IPS-18a (cell line): ENCODE measurements at regions not wholly inside any gene's neighbourhood (a gene's known extent, or its start where the extent isn't known, plus 50 kb on each side); places are given as distances from the start of the nearest gene placed in this dataset.

Experiments
- H3K27ac ChIP-seq: one replicate; pipeline ENCODE4 v1.5.1; 2013; ENCODE audit warnings: low read length
- H3K27me3 ChIP-seq: one replicate; pipeline ENCODE4 v1.6.1; 2013; ENCODE audit warnings: mild to moderate bottlenecking, low read length; ENCODE audit not compliant: control insufficient read depth, insufficient read depth
- H3K36me3 ChIP-seq: one replicate; pipeline ENCODE4 v1.6.1; 2013; ENCODE audit warnings: low read depth, low read length; ENCODE audit not compliant: control insufficient read depth
- H3K4me1 ChIP-seq: one replicate; pipeline ENCODE4 v1.6.1; 2013; ENCODE audit warnings: low read depth, low read length; ENCODE audit not compliant: control insufficient read depth
- H3K4me3 ChIP-seq: one replicate; pipeline ENCODE4 v1.5.1; 2013; ENCODE audit warnings: low read length
- H3K9ac ChIP-seq: one replicate; pipeline ENCODE4 v1.6.1; 2013; ENCODE audit warnings: mild to moderate bottlenecking, low read length, moderate library complexity
- H3K9me3 ChIP-seq: one replicate; pipeline ENCODE4 v1.6.1; 2013; ENCODE audit warnings: low read depth, low read length; ENCODE audit not compliant: control insufficient read depth

GRCh38 chr19:29378126-29378525 lies 147.7 kb upstream of the VSTM2B start:
- Histone ChIP-seq H3K36me3 (no peaks in the 10 kb centered on the region), H3K9me3 (no peaks in the 10 kb centered on the region), H3K9ac (no peak overlapping the region), H3K27me3 (no peaks in the 10 kb centered on the region), H3K4me3 (no peak overlapping the region), H3K27ac (no peak overlapping the region), H3K4me1 (no peaks in the 10 kb centered on the region)

- no peak overlapping the region for H3K4me3 ChIP-seq
- no peak overlapping the region for H3K9ac ChIP-seq
- no peaks in the 10 kb centered on the region for H3K36me3 ChIP-seq
- H3K9me3 ChIP-seq: no peaks in the 10 kb centered on the region
- H3K27ac ChIP-seq: no peak overlapping the region
- H3K27me3 ChIP-seq: no peaks in the 10 kb centered on the region
- H3K4me1 ChIP-seq: no peaks in the 10 kb centered on the region
Measured at GRCh38 chr19:29378543-29379080, 147.2 kb upstream of the VSTM2B start.

- no peaks in the 10 kb centered on the region for H3K27me3 ChIP-seq
- no peaks in the 10 kb centered on the region for H3K9me3 ChIP-seq
- H3K4me3 ChIP-seq: no peak overlapping the region
- no peak overlapping the region for H3K9ac ChIP-seq
- H3K4me1 ChIP-seq: peaks cover 7% of the 10 kb centered on the region
- no peaks in the 10 kb centered on the region for H3K36me3 ChIP-seq
- H3K27ac ChIP-seq: no peak overlapping the region
Measured at GRCh38 chr19:29379257-29380021, 146.4 kb upstream of the VSTM2B start.

GRCh38 chr19:29380581-29380980 lies 145.2 kb upstream of the VSTM2B start:
- Histone ChIP-seq H3K27me3 (no peaks in the 10 kb centered on the region), H3K4me3 (no peak overlapping the region), H3K9me3 (no peaks in the 10 kb centered on the region), H3K36me3 (no peaks in the 10 kb centered on the region), H3K9ac (no peak overlapping the region), H3K27ac (no peak overlapping the region), H3K4me1 (peaks cover 9% of the 10 kb centered on the region)

- H3K4me1 ChIP-seq: peaks cover 9% of the 10 kb centered on the region
- H3K27me3 ChIP-seq: no peaks in the 10 kb centered on the region
- H3K9ac ChIP-seq: no peak overlapping the region
- no peak overlapping the region for H3K4me3 ChIP-seq
- no peaks in the 10 kb centered on the region for H3K9me3 ChIP-seq
- H3K36me3 ChIP-seq: no peaks in the 10 kb centered on the region
- H3K27ac ChIP-seq: no peak overlapping the region
Measured at GRCh38 chr19:29381353-29382203, 144.2 kb upstream of the VSTM2B start.

- Histone ChIP-seq H3K9ac (no peak overlapping the region), H3K4me3 (no peak overlapping the region), H3K4me1 (peaks cover 9% of the 10 kb centered on the region), H3K27ac (no peak overlapping the region), H3K27me3 (no peaks in the 10 kb centered on the region), H3K36me3 (no peaks in the 10 kb centered on the region), H3K9me3 (no peaks in the 10 kb centered on the region)
Measured at GRCh38 chr19:29383696-29384095, 142.1 kb upstream of the VSTM2B start.

GRCh38 chr19:29384656-29385055 lies 141.1 kb upstream of the VSTM2B start:
- H3K4me3 ChIP-seq: no peak overlapping the region
- no peak overlapping the region for H3K9ac ChIP-seq
- no peak overlapping the region for H3K27ac ChIP-seq
- no peaks in the 10 kb centered on the region for H3K9me3 ChIP-seq
- no peaks in the 10 kb centered on the region for H3K27me3 ChIP-seq
- H3K36me3 ChIP-seq: no peaks in the 10 kb centered on the region
- peaks cover 9% of the 10 kb centered on the region for H3K4me1 ChIP-seq

GRCh38 chr19:29385191-29385795 lies 140.5 kb upstream of the VSTM2B start:
- peaks cover 9% of the 10 kb centered on the region for H3K4me1 ChIP-seq
- H3K27ac ChIP-seq: no peak overlapping the region
- H3K9ac ChIP-seq: no peak overlapping the region
- no peak overlapping the region for H3K4me3 ChIP-seq
- no peaks in the 10 kb centered on the region for H3K27me3 ChIP-seq
- no peaks in the 10 kb centered on the region for H3K9me3 ChIP-seq
- no peaks in the 10 kb centered on the region for H3K36me3 ChIP-seq

GRCh38 chr19:29386970-29387369 lies 138.8 kb upstream of the VSTM2B start:
- no peak overlapping the region for H3K4me3 ChIP-seq
- no peak overlapping the region for H3K9ac ChIP-seq
- H3K9me3 ChIP-seq: no peaks in the 10 kb centered on the region
- H3K4me1 ChIP-seq: peaks cover 9% of the 10 kb centered on the region
- H3K36me3 ChIP-seq: no peaks in the 10 kb centered on the region
- H3K27me3 ChIP-seq: no peaks in the 10 kb centered on the region
- H3K27ac ChIP-seq: no peak overlapping the region

GRCh38 chr19:29387586-29387985 lies 138.2 kb upstream of the VSTM2B start:
- Histone ChIP-seq H3K27ac (no peak overlapping the region), H3K9me3 (no peaks in the 10 kb centered on the region), H3K9ac (no peak overlapping the region), H3K4me3 (no peak overlapping the region), H3K27me3 (no peaks in the 10 kb centered on the region), H3K4me1 (peaks cover 9% of the 10 kb centered on the region), H3K36me3 (no peaks in the 10 kb centered on the region)

GRCh38 chr19:29389495-29389894 lies 136.3 kb upstream of the VSTM2B start:
- H3K4me3 ChIP-seq: no peak overlapping the region
- no peaks in the 10 kb centered on the region for H3K36me3 ChIP-seq
- H3K4me1 ChIP-seq: peaks cover 9% of the 10 kb centered on the region
- H3K9ac ChIP-seq: no peak overlapping the region
- no peaks in the 10 kb centered on the region for H3K9me3 ChIP-seq
- no peaks in the 10 kb centered on the region for H3K27me3 ChIP-seq
- H3K27ac ChIP-seq: no peak overlapping the region
